H1 (cell line): ENCODE measurements at regions not wholly inside any gene's neighbourhood (a gene's known extent, or its start where the extent isn't known, plus 50 kb on each side); places are given as distances from the start of the nearest gene placed in this dataset.

Source experiments
- CTCF ChIA-PET: fragments of 300-600 bp; sonication (Branson Sonifier 250); formaldehyde crosslinking; loops from one replicate; lab custom pipeline; 2021; ENCODE audit not compliant: partially characterized antibody; lab: Charles Lee
- POLR2A ChIA-PET: fragments of 300-600 bp; sonication (Branson Sonifier 250); formaldehyde crosslinking; loops from one replicate; lab custom pipeline; 2021; ENCODE audit warnings: inconsistent platforms; ENCODE audit not compliant: partially characterized antibody; lab: Charles Lee
- DNase-seq, 2 experiments: peaks; one replicate each; pipeline versions ENCODE4 v3.0.0 to v3.0.0-alpha.2; 2010 to 2022; ENCODE audit warnings: low spot score in 2 of 2, low read depth in 1 of 2, mixed read lengths in 1 of 2
- FAIRE-seq: peaks from 2 replicates; lab custom pipeline; 2011; peaks lifted over from hg19 to GRCh38; lab: Jason Lieb, UNC
- H2AFZ ChIP-seq: 2 replicates; pipeline ENCODE4 v1.8.1; 2012; ENCODE audit warnings: low read length, inconsistent platforms
- H2AK5ac ChIP-seq: 2 replicates; pipeline ENCODE4 v1.6.1; 2013; ENCODE audit warnings: low read depth, low read length
- H2BK120ac ChIP-seq: replicated peaks from 2 replicates; pipeline ENCODE3; 2013; ENCODE audit warnings: low read depth, low read length, inconsistent platforms
- H2BK12ac ChIP-seq: 2 replicates; pipeline ENCODE4 v1.6.1; 2013; ENCODE audit warnings: low read depth, low read length
- H2BK15ac ChIP-seq: 2 replicates; pipeline ENCODE4 v1.6.1; 2013; ENCODE audit warnings: low read length
- H2BK20ac ChIP-seq: 2 replicates; pipeline ENCODE4 v1.6.1; 2013; ENCODE audit warnings: low read length
- H2BK5ac ChIP-seq: 2 replicates; pipeline ENCODE4 v1.6.1; 2013; ENCODE audit warnings: low read depth, low read length
- H3K14ac ChIP-seq: 2 replicates; pipeline ENCODE4 v1.6.1; 2013; ENCODE audit warnings: inconsistent platforms; ENCODE audit not compliant: insufficient read length
- H3K18ac ChIP-seq: 2 replicates; pipeline ENCODE4 v1.6.1; 2013; ENCODE audit warnings: low read length; ENCODE audit errors: extremely low read depth
- H3K23ac ChIP-seq: 2 replicates; pipeline ENCODE4 v1.6.1; 2013; ENCODE audit warnings: inconsistent platforms; ENCODE audit not compliant: insufficient read length
- H3K23me2 ChIP-seq: 2 replicates; pipeline ENCODE4 v1.6.1; 2013; ENCODE audit warnings: low read depth, low read length
- H3K27ac ChIP-seq: 2 replicates; pipeline ENCODE4 v1.6.1; 2011; ENCODE audit warnings: low read depth, low read length, inconsistent platforms
- H3K27me3 ChIP-seq, 4 experiments: replicated peaks in 1 of 4; 1 replicate in 1 of 4; 2 replicates in 3 of 4; pipeline versions ENCODE4 v1.6.1 to v1.8.1; 2011 to 2013; ENCODE audit warnings: low read length in 3 of 4, mild to moderate bottlenecking in 3 of 4, inconsistent platforms in 2 of 4, mixed read lengths in 2 of 4, moderate library complexity in 1 of 4; ENCODE audit not compliant: control insufficient read depth in 3 of 4, insufficient read depth in 3 of 4; ENCODE audit errors: extremely low read depth in 1 of 4
- H3K36me3 ChIP-seq, 4 experiments: 2 replicates each; pipeline versions ENCODE4 v1.6.1 to v1.8.1; 2011 to 2013; ENCODE audit warnings: mild to moderate bottlenecking in 4 of 4, low read length in 3 of 4, moderate library complexity in 2 of 4, control low read depth in 1 of 4, inconsistent platforms in 1 of 4; ENCODE audit not compliant: insufficient read depth in 4 of 4, control insufficient read depth in 2 of 4
- H3K4ac ChIP-seq: replicated peaks from 2 replicates; pipeline ENCODE3; 2013; ENCODE audit warnings: low read length, low read depth, mixed read lengths, inconsistent platforms; ENCODE audit not compliant: insufficient read length
- H3K4me1 ChIP-seq, 4 experiments: replicated peaks in 1 of 4; 1 replicate in 1 of 4; 2 replicates in 3 of 4; pipeline versions ENCODE4 v1.6.1 to v1.8.1; 2011 to 2013; ENCODE audit warnings: low read length in 3 of 4, inconsistent platforms in 2 of 4, mixed read lengths in 1 of 4; ENCODE audit not compliant: insufficient read depth in 4 of 4, control insufficient read depth in 3 of 4
- H3K4me2 ChIP-seq, 2 experiments: 2 replicates each; pipeline versions ENCODE4 v1.6.1 to v1.8.1; 2011 to 2013; ENCODE audit warnings: low read depth in 2 of 2, low read length in 2 of 2, control low read depth in 1 of 2, inconsistent platforms in 1 of 2, mild to moderate bottlenecking in 1 of 2; ENCODE audit not compliant: insufficient read depth in 1 of 2
- H3K4me3 ChIP-seq, 4 experiments: fragments of 200-600, 300-600 bp in 1 of 4; sonication (generic), shearing (Covaris generic), sonication (Bioruptor Twin) in 1 of 4; 2 replicates each; pipeline versions ENCODE4 v1.5.1 to v1.8.1; 2011 to 2016; ENCODE audit warnings: low read length in 4 of 4, low read depth in 3 of 4, control low read depth in 2 of 4, inconsistent platforms in 2 of 4, mild to moderate bottlenecking in 2 of 4, mixed read lengths in 1 of 4, moderate library complexity in 1 of 4; ENCODE audit not compliant: insufficient read depth in 2 of 4; ENCODE audit errors: extremely low read depth in 1 of 4
- H3K56ac ChIP-seq: replicated peaks from 2 replicates; pipeline ENCODE3; 2013; ENCODE audit warnings: low read depth, mild to moderate bottlenecking, mixed read lengths, low read length, inconsistent platforms; ENCODE audit not compliant: insufficient read length
- H3K79me1 ChIP-seq: 2 replicates; pipeline ENCODE4 v1.6.1; 2013; ENCODE audit warnings: low read depth, low read length, control low read depth
- H3K79me2 ChIP-seq, 2 experiments: 2 replicates each; pipeline versions ENCODE4 v1.6.1 to v1.8.1; 2012 to 2013; ENCODE audit warnings: low read length in 2 of 2, mild to moderate bottlenecking in 2 of 2, inconsistent platforms in 1 of 2; ENCODE audit not compliant: insufficient read depth in 2 of 2, control insufficient read depth in 1 of 2
- H3K9ac ChIP-seq, 4 experiments: replicated peaks in 1 of 4; 1 replicate in 1 of 4; 2 replicates in 3 of 4; pipeline versions ENCODE4 v1.6.1 to v1.8.1; 2011 to 2013; ENCODE audit warnings: low read depth in 3 of 4, low read length in 3 of 4, control low read depth in 2 of 4, mild to moderate bottlenecking in 2 of 4, moderate library complexity in 2 of 4, inconsistent platforms in 1 of 4; ENCODE audit errors: extremely low read depth in 1 of 4
- H3K9me3 ChIP-seq, 2 experiments: 2 replicates each; pipeline versions ENCODE4 v1.6.1 to v1.8.1; 2012 to 2013; ENCODE audit warnings: mild to moderate bottlenecking in 2 of 2, moderate library complexity in 2 of 2, control low read depth in 1 of 2, inconsistent platforms in 1 of 2, low read depth in 1 of 2, low read length in 1 of 2, mixed read lengths in 1 of 2; ENCODE audit not compliant: insufficient read depth in 2 of 2
- H4K20me1 ChIP-seq, 2 experiments: replicated peaks in 1 of 2; 2 replicates each; pipeline versions ENCODE3 to v1.8.1; 2011 to 2013; ENCODE audit warnings: inconsistent platforms in 2 of 2, low read length in 2 of 2, mild to moderate bottlenecking in 1 of 2; ENCODE audit not compliant: insufficient read depth in 2 of 2, control insufficient read depth in 1 of 2
- H4K5ac ChIP-seq: 2 replicates; pipeline ENCODE4 v1.6.1; 2013; ENCODE audit warnings: low read length, low read depth, mixed read lengths, inconsistent platforms; ENCODE audit not compliant: insufficient read length
- H4K8ac ChIP-seq: 2 replicates; pipeline ENCODE4 v1.8.0; 2013; ENCODE audit warnings: mild to moderate bottlenecking, moderate library complexity, low read length, inconsistent platforms; ENCODE audit not compliant: insufficient read depth; ENCODE audit errors: extremely low read depth
- H4K91ac ChIP-seq: replicated peaks from 2 replicates; pipeline ENCODE3; 2013; ENCODE audit warnings: low read length, mixed read lengths, inconsistent platforms; ENCODE audit not compliant: insufficient read length
- ATF3 ChIP-seq: IDR thresholded peaks from 2 replicates; pipeline ENCODE4 v1.6.1; 2011; ENCODE audit warnings: low read depth, mild to moderate bottlenecking, low read length; ENCODE audit not compliant: insufficient read depth
- BCL11A ChIP-seq, 2 experiments: IDR thresholded peaks; one replicate each; pipeline ENCODE4 v1.6.1; 2011; ENCODE audit warnings: low read depth in 2 of 2, low read length in 2 of 2, mild to moderate bottlenecking in 2 of 2
- BRCA1 ChIP-seq: IDR thresholded peaks from 2 replicates; pipeline ENCODE4 v1.6.1; 2012; ENCODE audit warnings: low read depth, low read length, improper control_type of control experiment
- CEBPB ChIP-seq: IDR thresholded peaks from 2 replicates; pipeline ENCODE4 v1.6.1; 2012; ENCODE audit warnings: low read depth, low read length
- CHD1 ChIP-seq: IDR thresholded peaks from 2 replicates; pipeline ENCODE4 v1.6.1; 2012; ENCODE audit warnings: low read depth, low read length, improper control_type of control experiment
- CHD2 ChIP-seq: IDR thresholded peaks from 2 replicates; pipeline ENCODE4 v1.6.1; 2012; ENCODE audit warnings: low read length, improper control_type of control experiment
- CREB1 ChIP-seq: IDR thresholded peaks from 2 replicates; pipeline ENCODE4 v1.6.1; 2012; ENCODE audit warnings: inconsistent platforms
- RXRA ChIP-seq: IDR thresholded peaks from 2 replicates; pipeline ENCODE4 v1.6.1; 2011; ENCODE audit warnings: low read depth, mild to moderate bottlenecking, low read length, moderate library complexity; ENCODE audit not compliant: insufficient read depth
- TEAD4 ChIP-seq: IDR thresholded peaks from 2 replicates; pipeline ENCODE4 v1.6.1; 2012; ENCODE audit warnings: low read depth, low read length, inconsistent platforms, mixed read lengths
- WGBS, 2 experiments: shearing (Covaris generic) in 1 of 2; methylation state at CpG; one replicate each; pipeline versions ENCODE4 v1.1.6 to v1.1.7; 2013 to 2015; ENCODE audit warnings: low lambda C conversion rate in 2 of 2, mixed read lengths in 2 of 2, inconsistent platforms in 1 of 2, low coverage in 1 of 2, missing lambda C conversion rate in 1 of 2; ENCODE audit not compliant: insufficient replicate concordance in 2 of 2, insufficient coverage in 1 of 2, insufficient read length in 1 of 2; ENCODE audit errors: extremely low coverage in 1 of 2, missing lambda C conversion rate in 1 of 2; 5-methylcytosine and 5-hydroxymethylcytosine counted together

DNA sequence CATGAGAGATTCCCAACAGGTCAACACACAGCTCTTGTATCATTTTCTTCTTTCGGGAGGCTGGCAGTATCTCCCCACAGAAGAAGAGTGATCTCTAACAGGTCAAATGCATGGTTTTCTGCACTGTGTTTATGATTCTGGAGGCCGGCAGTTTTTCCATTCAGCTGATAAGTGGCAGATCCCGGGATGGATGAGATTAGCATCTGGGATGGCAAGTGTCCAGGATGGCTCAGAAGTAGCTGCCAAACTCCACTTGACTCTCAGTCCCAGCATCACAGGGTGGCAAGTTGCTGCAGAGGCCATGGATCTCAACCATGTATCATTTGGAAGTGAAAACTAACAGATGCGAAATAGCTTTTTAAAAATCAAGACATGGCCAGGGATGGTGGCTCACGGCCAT lies 97.8 kb upstream of the SLC44A1 start:
- H3K27me3 ChIP-seq, result no peaks in the 10 kb centered on the region
- no peak overlapping the region for H2BK5ac ChIP-seq
- ChIA-PET CTCF (interaction anchor here (0.7 to 4.4 kb wide), 4 partner anchors 8 to 135 kb away, joined by 3 to 14 read pairs (median 4); no protein-coding TSS in a partner anchor), POLR2A (no interaction called here)
- no peaks in the 10 kb centered on the region for H3K79me1 ChIP-seq
- H3K9me3 ChIP-seq, result no peaks in the 10 kb centered on the region
- no peak overlapping the region for H2BK120ac ChIP-seq
- no peak overlapping the region for H4K8ac ChIP-seq
- WGBS, 2 experiments, result 97% methylated on average over 5 of the region's 5 CpGs; no CpG with 5 or more reads in 1 of the 2 experiments
- no peak overlapping the region for H3K9ac ChIP-seq
- no peaks in the 10 kb centered on the region for H4K20me1 ChIP-seq
- H3K14ac ChIP-seq, result no peak overlapping the region
- FAIRE-seq (no peak), DNase-seq (no peak)
- no peak overlapping the region for H3K27ac ChIP-seq
- H3K23me2 ChIP-seq, result no peaks in the 10 kb centered on the region
- H3K23ac ChIP-seq, result no peak overlapping the region
- TF ChIP-seq BCL11A (IDR thresholded peaks at IDR 0.05; ENCODE audit: low read depth in 2 of 2, low read length in 2 of 2) (no peak), ATF3 (no peak), BRCA1 (no peak), CEBPB (no peak), CHD2 (no peak), CHD1 (no peak), TEAD4 (no peak), CREB1 (no peak), RXRA (no peak)
- no peak overlapping the region for H3K4ac ChIP-seq
- H3K4me2 ChIP-seq, result no peak overlapping the region
- H2BK15ac ChIP-seq, result no peak overlapping the region
- H3K36me3 ChIP-seq, result no peaks in the 10 kb centered on the region
- H3K4me1 ChIP-seq, result no peaks in the 10 kb centered on the region
- no peak overlapping the region for H2AK5ac ChIP-seq
- no peak overlapping the region for H2BK12ac ChIP-seq
- no peak overlapping the region for H3K18ac ChIP-seq
- H3K4me3 ChIP-seq, result no peak overlapping the region
- H4K5ac ChIP-seq, result no peak overlapping the region
- H4K91ac ChIP-seq, result no peak overlapping the region
- H2BK20ac ChIP-seq, result no peak overlapping the region
- no peak overlapping the region for H2AFZ ChIP-seq
- H3K79me2 ChIP-seq, result no peaks in the 10 kb centered on the region
- H3K56ac ChIP-seq, result no peak overlapping the region
